ENCODE measurements at regions not wholly inside any gene's neighbourhood (a gene's known extent, or its start where the extent isn't known, plus 50 kb on each side); places are given as distances from the start of the nearest gene placed in this dataset.

GRCh38 chr1:47562799-47563198, 125.0 kb downstream of the FOXD2 start:
- TF ChIP-seq CTCF (IDR thresholded peaks at IDR 0.05) (no peak), POLR2A (IDR thresholded peaks at IDR 0.05) (no peak)
- no peak for DNase-seq

GRCh38 chr1:47563201-47563600, 125.4 kb downstream of the FOXD2 start:
- Histone ChIP-seq H3K36me3 (no peaks in the 10 kb centered on the region), H3K27me3 (peaks cover 0 to 67% (median 0%) of the 10 kb centered on the region in 4 donors), H3K27ac (no peak overlapping the region), H3K9me3 (no peaks in the 10 kb centered on the region), H3K4me3 (no peak overlapping the region), H3K4me1 (peaks cover 0 to 10% (median 0%) of the 10 kb centered on the region in 3 donors)
- WGBS, 2 donors, result 67 to 80% methylated on average over 1 to 2 of the region's 2 CpGs
- intact Hi-C loops (cut with DNase I), result no loop called here
- no peak for TF ChIP-seq POLR2A (IDR thresholded peaks at IDR 0.05)
- no peak for TF ChIP-seq CTCF (IDR thresholded peaks at IDR 0.05)
- no peak for DNase-seq

More at GRCh38 chr1:47562799-47563198, 125.0 kb downstream of the FOXD2 start:
- intact Hi-C loops (cut with DNase I), result no loop called here
- H3K27ac ChIP-seq, result no peak overlapping the region
- H3K36me3 ChIP-seq, result no peaks in the 10 kb centered on the region
- 78 to 93% methylated on average over 1 of the region's 1 CpG for WGBS, 2 donors
- H3K9me3 ChIP-seq, result no peaks in the 10 kb centered on the region
- no peak overlapping the region for H3K4me3 ChIP-seq
- peaks cover 0 to 65% (median 0%) of the 10 kb centered on the region in 4 donors for H3K27me3 ChIP-seq
- H3K4me1 ChIP-seq, result peaks cover 0 to 10% (median 0%) of the 10 kb centered on the region in 3 donors

- TF ChIP-seq POLR2A (IDR thresholded peaks at IDR 0.05), result no peak
- no peak for TF ChIP-seq CTCF (IDR thresholded peaks at IDR 0.05)
- no peak overlapping the region for H3K27ac ChIP-seq
- intact Hi-C loops (cut with DNase I), result no loop called here
- peaks cover 0 to 73% (median 0%) of the 10 kb centered on the region in 4 donors for H3K27me3 ChIP-seq
- no peak overlapping the region for H3K4me3 ChIP-seq
- no peaks in the 10 kb centered on the region for H3K36me3 ChIP-seq
- H3K9me3 ChIP-seq, result no peaks in the 10 kb centered on the region
- peaks cover 0 to 9% (median 6%) of the 10 kb centered on the region in 3 donors for H3K4me1 ChIP-seq
- DNase-seq, result no peak
Observed at GRCh38 chr1:47564570-47564969, 126.7 kb downstream of the FOXD2 start.

GRCh38 chr1:47565092-47565491, 127.2 kb downstream of the FOXD2 start:
- DNase-seq, result no peak
- Histone ChIP-seq H3K9me3 (no peaks in the 10 kb centered on the region), H3K4me3 (no peak overlapping the region), H3K27ac (no peak overlapping the region), H3K27me3 (peaks cover 0 to 68% (median 0%) of the 10 kb centered on the region in 4 donors), H3K4me1 (peaks cover 0 to 14% (median 7%) of the 10 kb centered on the region in 3 donors), H3K36me3 (no peaks in the 10 kb centered on the region)
- 85 to 90% methylated on average over 2 of the region's 2 CpGs for WGBS, 2 donors
- no peak for TF ChIP-seq CTCF (IDR thresholded peaks at IDR 0.05)
- TF ChIP-seq POLR2A (IDR thresholded peaks at IDR 0.05), result no peak
- intact Hi-C loops (cut with DNase I), result no loop called here

- Histone ChIP-seq H3K27me3 (peaks cover 0 to 63% (median 0%) of the 10 kb centered on the region in 4 donors), H3K9me3 (no peaks in the 10 kb centered on the region), H3K27ac (no peak overlapping the region), H3K36me3 (no peaks in the 10 kb centered on the region), H3K4me3 (no peak overlapping the region), H3K4me1 (peaks cover 0 to 19% (median 7%) of the 10 kb centered on the region in 3 donors)
- TF ChIP-seq POLR2A (IDR thresholded peaks at IDR 0.05) (no peak), CTCF (IDR thresholded peaks at IDR 0.05) (no peak)
- WGBS, 2 donors, result 80% methylated on average over 1 of the region's 8 CpGs; no CpG with 5 or more reads in 1 of the 2 donors
- DNase-seq, result no peak
- intact Hi-C loops (cut with DNase I), result no loop called here
Observed at GRCh38 chr1:47565676-47566075, 127.8 kb downstream of the FOXD2 start.

Measured in esophagus squamous epithelium (tissue), 5 donors.